ENCODE measurements at regions not wholly inside any gene's neighbourhood (a gene's known extent, or its start where the extent isn't known, plus 50 kb on each side); places are given as distances from the start of the nearest gene placed in this dataset.
"Not testable (repeated sequence)": the region's sequence is repeated elsewhere in the genome, so short reads cannot be mapped to it uniquely, and the experiment has no call there.

GRCh38 chr2:83112858-83113257 lies 1346.2 kb downstream of the SUCLG1 start:
- no peaks in the 10 kb centered on the region for H3K4me1 Mint-ChIP-seq
- no peak for DNase-seq
- POLR2A ChIA-PET = no interaction called here
- H3K27me3 Mint-ChIP-seq = no peaks in the 10 kb centered on the region
- ATAC-seq = no peak
- no peaks in the 10 kb centered on the region for H3K36me3 Mint-ChIP-seq
- H3K9me3 Mint-ChIP-seq = peaks cover 1 to 29% (median 8%) of the 10 kb centered on the region in 9 donors
- H3K27ac Mint-ChIP-seq = no peak overlapping the region
- H3K4me3 Mint-ChIP-seq = no peak overlapping the region

GRCh38 chr2:83109284-83109683 lies 1349.8 kb downstream of the SUCLG1 start:
- Mint-ChIP-seq H3K4me1 (no peaks in the 10 kb centered on the region), H3K9me3 (peaks cover 2 to 35% (median 8%) of the 10 kb centered on the region in 9 donors), H3K4me3 (peak overlapping the region in 1 of 10 donors; percentile 4), H3K27me3 (no peaks in the 10 kb centered on the region), H3K27ac (no peak overlapping the region), H3K36me3 (no peaks in the 10 kb centered on the region)
- ATAC-seq (no peak), DNase-seq (no peak)
- POLR2A ChIA-PET = no interaction called here

- Mint-ChIP-seq H3K9me3 (peaks cover 5 to 30% (median 8%) of the 10 kb centered on the region in 9 donors), H3K27ac (no peak overlapping the region), H3K36me3 (no peaks in the 10 kb centered on the region), H3K4me3 (no peak overlapping the region), H3K27me3 (no peaks in the 10 kb centered on the region), H3K4me1 (no peaks in the 10 kb centered on the region)
- no peak for DNase-seq
- POLR2A ChIA-PET = no interaction called here
- ATAC-seq = no peak
These were observed 1352.2 kb downstream of the SUCLG1 start for GRCh38 chr2:83106853-83107252.

DNA sequence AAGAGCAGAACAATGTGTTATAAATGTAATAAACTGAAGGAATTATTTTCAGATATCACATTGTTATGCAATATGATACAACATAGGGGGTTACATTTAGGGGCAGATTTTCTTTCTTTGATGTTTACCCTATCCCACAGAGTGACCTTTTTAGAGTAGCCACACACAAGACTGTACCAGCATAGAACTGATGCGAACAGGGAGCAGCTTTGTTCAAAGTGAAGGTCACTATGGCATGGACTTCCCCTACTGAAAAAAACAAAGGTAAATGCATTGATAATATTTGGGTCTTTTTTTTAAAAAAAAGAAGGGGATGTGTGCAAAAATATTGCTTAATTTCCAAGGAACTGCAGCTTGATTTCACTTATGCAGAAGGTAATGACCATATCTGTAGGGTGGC lies 1354.9 kb downstream of the SUCLG1 start:
- Mint-ChIP-seq H3K4me3 (no peak overlapping the region), H3K4me1 (no peaks in the 10 kb centered on the region), H3K9me3 (peaks cover 0 to 30% (median 11%) of the 10 kb centered on the region in 9 donors), H3K27ac (no peak overlapping the region), H3K36me3 (no peaks in the 10 kb centered on the region), H3K27me3 (no peaks in the 10 kb centered on the region)
- ATAC-seq (no peak), DNase-seq (no peak)
- POLR2A ChIA-PET = no interaction called here

DNA sequence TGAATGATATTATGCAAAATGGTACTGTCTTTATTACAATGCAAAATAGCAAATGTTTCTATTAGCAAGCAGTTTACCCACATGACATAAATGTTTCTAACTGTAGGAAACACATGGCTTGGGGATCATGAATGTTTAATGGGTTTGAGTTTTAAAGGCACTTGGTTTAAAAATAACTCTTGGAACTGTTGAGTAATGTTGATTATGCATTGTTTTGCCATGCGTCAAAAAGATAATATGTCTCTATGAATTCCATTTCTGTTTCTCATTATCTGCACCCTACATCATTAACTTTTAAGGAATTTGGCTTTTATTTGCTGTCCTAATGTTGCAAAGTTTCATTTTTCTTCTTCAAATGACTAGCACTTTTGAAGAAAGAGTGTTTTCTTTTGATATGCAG lies 1355.5 kb downstream of the SUCLG1 start:
- H3K36me3 Mint-ChIP-seq = no peaks in the 10 kb centered on the region
- no peaks in the 10 kb centered on the region for H3K4me1 Mint-ChIP-seq
- DNase-seq (no peak), ATAC-seq (no peak)
- H3K27ac Mint-ChIP-seq = no peak overlapping the region
- H3K4me3 Mint-ChIP-seq = no peak overlapping the region
- H3K9me3 Mint-ChIP-seq = peaks cover under 1 to 28% (median 10%) of the 10 kb centered on the region in 9 donors
- POLR2A ChIA-PET = no interaction called here
- H3K27me3 Mint-ChIP-seq = no peaks in the 10 kb centered on the region

DNA sequence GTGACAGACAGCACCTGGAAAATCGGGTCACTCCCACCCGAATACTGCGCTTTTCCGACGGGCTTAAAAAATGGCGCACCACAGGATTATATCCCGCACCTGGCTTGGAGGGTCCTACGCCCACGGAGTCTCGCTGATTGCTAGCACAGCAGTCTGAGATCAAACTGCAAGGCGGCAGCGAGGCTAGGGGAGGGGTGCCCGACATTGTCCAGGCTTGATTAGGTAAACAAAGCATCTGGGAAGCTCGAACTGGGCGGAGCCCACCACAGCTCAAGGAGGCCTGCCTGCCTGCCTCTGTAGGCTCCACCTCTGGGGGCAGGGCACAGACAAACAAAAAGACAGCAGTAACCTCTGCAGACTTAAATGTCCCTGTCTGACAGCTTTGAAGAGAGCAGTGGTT lies 1370.0 kb downstream of the SUCLG1 start:
- H3K4me1 Mint-ChIP-seq, H3K36me3 Mint-ChIP-seq, DNase-seq, ATAC-seq, H3K27ac Mint-ChIP-seq, POLR2A ChIA-PET, H3K27me3 Mint-ChIP-seq, H3K4me3 Mint-ChIP-seq: not testable (repeated sequence)
- H3K9me3 Mint-ChIP-seq = peaks cover 0 to 23% (median 8%) of the 10 kb centered on the region in 9 donors

DNA sequence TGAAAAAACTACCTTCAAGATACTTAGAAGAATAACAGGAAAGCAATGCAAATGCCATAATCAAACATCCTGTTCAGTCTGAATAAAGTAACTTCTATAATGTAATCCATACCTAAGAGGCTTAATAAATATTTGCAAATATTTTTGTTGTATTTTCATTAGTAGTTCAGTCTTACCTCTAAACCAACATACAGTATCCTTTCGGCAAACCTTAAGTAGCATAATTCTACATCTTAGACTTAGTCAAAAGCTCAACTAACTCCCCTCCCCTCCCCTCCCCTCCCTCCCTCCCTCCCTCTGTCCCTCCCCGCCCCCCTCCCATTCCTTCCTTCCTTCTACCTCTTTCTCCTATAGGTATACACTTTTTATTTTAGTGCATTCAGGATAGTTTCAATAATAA lies 1373.2 kb downstream of the SUCLG1 start:
- H3K27me3 Mint-ChIP-seq = no peaks in the 10 kb centered on the region
- H3K9me3 Mint-ChIP-seq = peaks cover 0 to 30% (median 8%) of the 10 kb centered on the region in 9 donors
- H3K4me1 Mint-ChIP-seq = peaks cover 0 to 3% (median 0%) of the 10 kb centered on the region in 4 donors
- H3K4me3 Mint-ChIP-seq = no peak overlapping the region
- DNase-seq (no peak), ATAC-seq (no peak)
- peaks cover 0 to 6% (median 0%) of the 10 kb centered on the region in 3 donors for H3K36me3 Mint-ChIP-seq
- H3K27ac Mint-ChIP-seq = no peak overlapping the region
- POLR2A ChIA-PET = no interaction called here

DNA sequence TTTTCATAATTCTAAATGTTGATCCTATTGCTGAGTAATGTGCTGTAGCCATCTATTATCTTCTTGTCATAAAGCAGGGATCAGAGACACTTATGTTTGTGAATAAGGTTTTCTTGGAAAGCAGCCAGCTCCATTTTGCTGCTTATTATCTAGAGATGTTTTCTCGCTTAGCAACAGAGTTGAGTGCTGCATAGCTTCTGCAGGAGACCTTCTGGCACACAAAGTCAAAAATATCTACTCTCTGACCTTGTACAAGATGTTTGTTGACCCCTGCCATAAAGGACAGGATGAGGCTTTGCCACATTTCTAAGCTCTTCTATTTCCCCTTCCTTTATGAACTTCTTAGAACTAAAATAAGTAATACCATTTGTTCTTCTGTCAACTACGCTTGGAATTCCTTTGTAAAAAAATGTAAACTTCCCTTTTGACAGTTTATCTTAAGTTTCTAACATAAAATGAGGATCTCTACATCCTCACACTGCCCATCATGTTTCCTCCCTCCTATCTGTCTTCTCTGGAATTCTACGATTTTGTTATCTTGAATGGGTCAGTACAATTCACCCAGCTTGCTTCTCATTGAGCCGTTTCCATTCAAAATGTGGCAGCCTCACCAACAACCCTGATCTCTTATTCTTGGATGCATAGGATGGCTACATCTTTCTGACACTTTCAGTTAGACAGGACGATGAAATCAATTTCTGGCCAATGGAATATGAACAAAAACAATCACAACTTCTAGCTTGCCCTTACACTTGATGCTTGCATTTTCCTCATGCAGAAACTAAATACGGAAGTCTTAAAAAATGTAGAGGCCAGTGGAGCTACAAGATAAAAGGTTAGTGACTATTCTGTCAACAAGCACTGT lies 1377.0 kb downstream of the SUCLG1 start:
- Mint-ChIP-seq H3K4me1 (peaks cover 0 to 3% (median 0%) of the 10 kb centered on the region in 4 donors), H3K4me3 (no peak overlapping the region), H3K36me3 (peaks cover 0 to 6% (median 0%) of the 10 kb centered on the region in 3 donors), H3K9me3 (peaks cover 0 to 21% (median 5%) of the 10 kb centered on the region in 9 donors), H3K27me3 (no peaks in the 10 kb centered on the region), H3K27ac (no peak overlapping the region)
- POLR2A ChIA-PET = no interaction called here
- DNase-seq (no peak), ATAC-seq (no peak)

DNA sequence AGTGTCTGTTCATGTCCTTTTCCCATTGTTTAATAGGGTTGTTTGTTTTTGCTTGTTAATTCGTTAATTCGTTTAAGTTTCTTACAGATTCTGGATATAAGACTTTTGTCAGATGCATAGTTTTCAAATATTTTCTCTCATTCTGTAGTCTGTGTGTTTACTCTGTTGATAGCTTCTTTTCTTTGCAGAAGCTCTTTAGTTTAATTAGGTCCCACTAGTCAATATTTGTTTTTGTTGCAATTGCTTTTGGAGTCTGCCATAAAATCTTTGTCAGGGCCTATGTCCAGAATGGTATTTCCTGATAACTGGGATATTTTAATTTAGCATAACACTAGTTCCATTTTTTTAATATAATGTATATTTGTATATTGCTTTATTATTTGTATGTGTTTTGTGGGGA lies 1380.1 kb downstream of the SUCLG1 start:
- POLR2A ChIA-PET = no interaction called here
- Mint-ChIP-seq H3K9me3 (peaks cover 0 to 21% (median 4%) of the 10 kb centered on the region in 9 donors), H3K27ac (no peak overlapping the region), H3K27me3 (no peaks in the 10 kb centered on the region), H3K4me3 (no peak overlapping the region), H3K4me1 (peaks cover 0 to 3% (median 0%) of the 10 kb centered on the region in 4 donors), H3K36me3 (peaks cover 0 to under 1% (median 0%) of the 10 kb centered on the region in 3 donors)
- DNase-seq = no peak
- ATAC-seq = no peak

- H3K9me3 Mint-ChIP-seq = peaks cover 0 to 19% (median 6%) of the 10 kb centered on the region in 9 donors
- no peaks in the 10 kb centered on the region for H3K4me1 Mint-ChIP-seq
- H3K27me3 Mint-ChIP-seq = no peaks in the 10 kb centered on the region
- no peaks in the 10 kb centered on the region for H3K36me3 Mint-ChIP-seq
- POLR2A ChIA-PET = no interaction called here
- H3K4me3 Mint-ChIP-seq = no peak overlapping the region
- no peak overlapping the region for H3K27ac Mint-ChIP-seq
- DNase-seq (no peak), ATAC-seq (no peak)
These were observed 1386.3 kb downstream of the SUCLG1 start for GRCh38 chr2:83072767-83073166.

DNA sequence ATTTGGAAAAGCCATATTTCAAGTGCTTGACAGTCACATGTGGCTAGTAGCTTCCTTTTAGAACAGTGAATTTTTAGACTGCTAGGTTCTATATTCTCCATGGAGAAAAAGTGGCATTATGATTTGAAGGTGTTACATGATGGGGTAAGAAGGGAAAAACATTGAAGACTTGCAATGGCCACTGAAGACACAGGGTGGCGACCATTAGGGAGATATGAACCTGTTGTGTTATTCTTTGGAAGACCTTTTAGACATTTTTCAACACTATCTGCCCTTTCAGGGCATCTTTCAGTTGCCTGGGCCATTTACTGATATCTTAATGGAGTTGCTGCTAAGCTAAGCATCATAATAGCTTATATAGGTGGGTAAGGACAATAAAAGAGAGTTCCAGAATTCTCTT lies 1387.2 kb downstream of the SUCLG1 start:
- POLR2A ChIA-PET = no interaction called here
- Mint-ChIP-seq H3K27me3 (no peaks in the 10 kb centered on the region), H3K4me1 (no peaks in the 10 kb centered on the region), H3K4me3 (no peak overlapping the region), H3K36me3 (no peaks in the 10 kb centered on the region), H3K27ac (no peak overlapping the region), H3K9me3 (peaks cover 0 to 20% (median 6%) of the 10 kb centered on the region in 9 donors)
- ATAC-seq (no peak), DNase-seq (no peak)

DNA sequence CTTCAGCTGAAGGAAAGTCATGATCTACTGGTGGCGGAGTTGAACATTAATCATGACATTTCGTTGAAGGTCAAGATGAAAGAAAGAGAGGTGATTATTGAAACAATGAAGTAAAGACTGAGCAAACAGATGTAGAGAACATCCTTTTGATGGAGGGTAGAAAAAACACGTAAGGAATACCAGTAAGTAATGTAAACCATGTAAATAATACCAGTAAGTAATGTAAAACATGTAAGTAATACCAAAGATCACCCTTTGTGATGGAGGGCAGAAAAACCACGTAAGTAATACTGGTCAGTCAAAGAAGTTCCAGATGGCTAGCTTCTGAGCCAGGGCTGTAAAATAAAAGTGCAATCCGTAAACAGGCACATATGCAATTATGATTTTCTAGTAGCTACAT lies 1387.7 kb downstream of the SUCLG1 start:
- POLR2A ChIA-PET = no interaction called here

DNA sequence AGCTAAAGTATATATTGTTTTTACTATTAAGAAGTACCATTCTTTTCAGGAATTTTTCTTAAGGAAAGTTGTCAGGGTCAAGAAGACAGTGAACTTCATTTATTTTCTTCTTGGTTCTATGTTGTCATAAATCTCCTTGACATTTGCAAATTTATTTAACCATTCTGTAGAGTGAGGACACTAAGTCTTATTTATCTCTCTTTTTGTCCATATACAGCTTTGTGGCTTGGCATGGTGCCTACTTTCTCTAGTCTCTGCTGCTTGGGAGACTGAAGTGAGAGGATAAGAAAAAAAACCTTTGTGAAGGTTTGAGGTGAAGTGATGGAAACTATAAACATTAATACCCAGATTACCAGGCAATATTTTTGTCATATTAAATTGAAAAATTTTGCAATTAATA lies 1389.4 kb downstream of the SUCLG1 start:
- no peaks in the 10 kb centered on the region for H3K27me3 Mint-ChIP-seq
- DNase-seq = no peak
- no peak for ATAC-seq
- no peaks in the 10 kb centered on the region for H3K36me3 Mint-ChIP-seq
- no peaks in the 10 kb centered on the region for H3K4me1 Mint-ChIP-seq
- POLR2A ChIA-PET = no interaction called here
- H3K27ac Mint-ChIP-seq = no peak overlapping the region
- peaks cover 0 to 20% (median 4%) of the 10 kb centered on the region in 9 donors for H3K9me3 Mint-ChIP-seq
- no peak overlapping the region for H3K4me3 Mint-ChIP-seq

More for the DNA sequence above, 1387.7 kb downstream of the SUCLG1 start:
- DNase-seq (no peak), ATAC-seq (no peak)
- H3K4me3 Mint-ChIP-seq = no peak overlapping the region
- no peaks in the 10 kb centered on the region for H3K36me3 Mint-ChIP-seq
- H3K27me3 Mint-ChIP-seq = no peaks in the 10 kb centered on the region
- no peaks in the 10 kb centered on the region for H3K4me1 Mint-ChIP-seq
- H3K27ac Mint-ChIP-seq = no peak overlapping the region
- H3K9me3 Mint-ChIP-seq = peaks cover 0 to 20% (median 5%) of the 10 kb centered on the region in 9 donors

GRCh38 chr2:83068714-83069113 lies 1390.4 kb downstream of the SUCLG1 start:
- H3K27ac Mint-ChIP-seq = no peak overlapping the region
- POLR2A ChIA-PET = no interaction called here
- H3K4me1 Mint-ChIP-seq = no peaks in the 10 kb centered on the region
- no peak overlapping the region for H3K4me3 Mint-ChIP-seq
- H3K9me3 Mint-ChIP-seq = peaks cover 0 to 20% (median 4%) of the 10 kb centered on the region in 9 donors
- H3K27me3 Mint-ChIP-seq = no peaks in the 10 kb centered on the region
- no peak for DNase-seq
- H3K36me3 Mint-ChIP-seq = no peaks in the 10 kb centered on the region
- ATAC-seq = no peak

Measured in naive thymus-derived CD8-positive, alpha-beta T cell (primary cell).